ENCODE measurements at regions not wholly inside any gene's neighbourhood (a gene's known extent, or its start where the extent isn't known, plus 50 kb on each side); places are given as distances from the start of the nearest gene placed in this dataset.
A peak's percentile ranks its signal among the peaks of the same experiment; 100 is the strongest.
"Not testable (repeated sequence)": the region's sequence is repeated elsewhere in the genome, so short reads cannot be mapped to it uniquely, and the experiment has no call there.

DNA sequence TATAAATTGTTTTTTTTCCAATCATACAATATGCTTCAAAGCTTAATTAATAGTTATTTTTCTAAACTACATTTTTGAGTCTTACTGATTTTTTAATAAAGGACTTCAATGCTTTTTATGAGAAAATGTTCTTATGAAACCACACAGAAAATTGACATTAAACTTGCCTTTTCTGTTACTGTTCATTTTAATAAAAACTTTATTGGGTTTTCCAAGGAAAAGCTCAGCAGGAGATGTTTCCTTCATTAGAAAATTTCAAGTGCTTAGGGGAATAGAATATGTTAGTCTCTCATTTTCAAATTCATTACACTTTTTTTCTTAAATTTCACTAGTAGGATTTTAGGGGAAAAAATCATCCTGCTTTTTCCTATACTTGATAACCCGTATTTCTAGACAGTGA lies 711.4 kb downstream of the DIPK2A start:
- DNase-seq (ENCODE audit: low read depth in 1 of 2, low spot score in 1 of 2), result no peak
- TF ChIP-seq JUND (IDR thresholded peaks at IDR 0.05; ENCODE audit: low read depth), result no peak
- in situ Hi-C loops (cut with HindIII; ENCODE audit: low pct_unique_long_range_greater_than_20kb, low sequenced_read_pairs), result no loop called here

DNA sequence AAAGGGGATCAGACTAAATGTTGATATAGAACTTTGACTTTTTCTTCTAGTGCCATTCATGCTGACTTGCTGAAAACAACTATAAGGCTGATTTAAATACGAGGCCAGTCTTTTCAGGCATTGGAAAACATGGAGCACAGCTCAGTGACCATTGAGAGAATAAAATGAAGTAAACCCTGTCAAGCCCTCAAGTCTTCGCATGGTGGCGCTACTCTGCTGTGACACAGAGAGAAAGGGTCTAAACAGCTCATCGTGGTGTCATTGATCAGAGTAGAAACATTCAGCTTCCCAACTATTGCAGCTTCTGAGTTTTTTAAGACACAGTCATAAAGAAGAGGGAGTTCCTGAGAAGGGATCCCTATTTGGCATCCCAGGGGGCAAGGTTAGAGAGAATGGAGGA lies 716.2 kb downstream of the DIPK2A start:
- no peak for TF ChIP-seq JUND (IDR thresholded peaks at IDR 0.05; ENCODE audit: low read depth)
- DNase-seq (ENCODE audit: low read depth in 1 of 2, low spot score in 1 of 2), result peak in 1 of 2 experiments; percentile 69
- in situ Hi-C loops (cut with HindIII; ENCODE audit: low pct_unique_long_range_greater_than_20kb, low sequenced_read_pairs), result no loop called here

GRCh38 chr3:144692488-144692887 lies 720.9 kb downstream of the DIPK2A start:
- in situ Hi-C loops (cut with HindIII; ENCODE audit: low pct_unique_long_range_greater_than_20kb, low sequenced_read_pairs), result no loop called here
- no peak for TF ChIP-seq JUND (IDR thresholded peaks at IDR 0.05; ENCODE audit: low read depth)
- DNase-seq (ENCODE audit: low read depth in 1 of 2, low spot score in 1 of 2), result no peak

DNA sequence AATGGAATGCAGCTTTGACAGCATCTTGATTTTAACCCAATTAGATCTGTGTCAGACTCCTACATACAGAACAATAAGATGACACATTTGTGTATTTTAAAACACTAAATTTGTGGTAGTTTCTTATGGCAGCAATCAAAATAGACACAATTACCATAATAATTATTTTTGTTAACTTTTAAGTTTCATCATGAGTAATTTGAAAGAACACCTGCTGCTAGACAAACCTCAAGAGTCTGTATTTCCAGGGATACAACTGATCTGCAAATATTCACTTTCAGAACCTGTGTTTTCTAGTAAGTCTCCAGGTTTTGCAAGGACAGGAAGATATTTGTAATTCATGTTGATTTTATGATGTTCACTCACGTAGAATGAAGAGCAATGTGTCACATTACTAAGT lies 736.8 kb downstream of the DIPK2A start:
- no peak for TF ChIP-seq JUND (IDR thresholded peaks at IDR 0.05; ENCODE audit: low read depth)
- no peak for DNase-seq (ENCODE audit: low read depth in 1 of 2, low spot score in 1 of 2)
- in situ Hi-C loops (cut with HindIII; ENCODE audit: low pct_unique_long_range_greater_than_20kb, low sequenced_read_pairs), result no loop called here

- in situ Hi-C loops (cut with HindIII; ENCODE audit: low pct_unique_long_range_greater_than_20kb, low sequenced_read_pairs), result no loop called here
- no peak for TF ChIP-seq JUND (IDR thresholded peaks at IDR 0.05; ENCODE audit: low read depth)
- DNase-seq (ENCODE audit: low read depth in 1 of 2, low spot score in 1 of 2), result no peak
Measured at GRCh38 chr3:144737281-144737680, 765.7 kb downstream of the DIPK2A start.

DNA sequence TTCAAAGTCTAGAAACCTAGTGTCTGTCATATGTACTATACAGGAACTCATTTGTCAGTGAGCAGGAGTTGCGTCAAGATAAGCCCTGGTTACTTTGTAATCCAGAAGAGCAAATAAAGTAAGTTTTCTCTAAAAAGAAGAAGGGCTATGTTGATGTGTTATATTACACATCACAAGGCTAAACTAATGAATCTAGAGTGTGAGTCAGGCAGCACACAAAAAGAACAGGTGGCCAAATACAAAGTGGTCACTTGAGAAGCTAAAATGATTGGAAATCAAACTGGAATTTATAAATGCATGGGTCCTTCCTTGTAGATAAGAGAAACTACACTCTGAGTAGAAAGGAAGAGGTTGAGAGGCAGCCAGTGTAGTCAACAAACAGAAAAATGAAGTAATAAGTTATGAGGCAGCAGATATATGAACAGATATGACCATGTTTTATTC lies 771.6 kb downstream of the DIPK2A start:
- no peak for DNase-seq (ENCODE audit: low read depth in 1 of 2, low spot score in 1 of 2)
- TF ChIP-seq JUND (IDR thresholded peaks at IDR 0.05; ENCODE audit: low read depth), result no peak
- in situ Hi-C loops (cut with HindIII; ENCODE audit: low pct_unique_long_range_greater_than_20kb, low sequenced_read_pairs), result no loop called here

DNA sequence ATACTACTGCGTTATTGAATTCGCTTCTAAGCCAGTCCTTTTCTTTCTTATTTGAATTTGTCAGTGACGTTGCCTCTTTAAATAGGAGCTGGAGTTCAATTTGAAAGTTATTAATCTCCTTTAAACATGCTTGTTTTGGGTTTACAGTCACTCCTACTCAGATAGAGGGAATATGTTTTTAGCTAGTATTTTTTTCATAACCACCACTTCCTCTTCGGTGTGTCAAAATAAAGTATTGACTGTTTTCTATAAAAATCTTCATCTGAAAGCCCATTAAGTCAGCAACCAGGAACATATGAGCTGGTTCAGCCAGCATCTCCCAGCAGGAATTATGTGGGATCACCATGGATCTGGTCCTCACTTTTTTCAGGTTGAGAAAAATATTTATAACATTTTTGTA lies 772.9 kb downstream of the DIPK2A start:
- TF ChIP-seq JUND (IDR thresholded peaks at IDR 0.05; ENCODE audit: low read depth), result no peak
- in situ Hi-C loops (cut with HindIII; ENCODE audit: low pct_unique_long_range_greater_than_20kb, low sequenced_read_pairs), result no loop called here
- DNase-seq (ENCODE audit: low read depth in 1 of 2, low spot score in 1 of 2), result no peak

- TF ChIP-seq JUND (IDR thresholded peaks at IDR 0.05; ENCODE audit: low read depth), result no peak
- in situ Hi-C loops (cut with HindIII; ENCODE audit: low pct_unique_long_range_greater_than_20kb, low sequenced_read_pairs), result no loop called here
- DNase-seq (ENCODE audit: low read depth in 1 of 2, low spot score in 1 of 2), result no peak
Measured at GRCh38 chr3:144746631-144747030, 775.0 kb downstream of the DIPK2A start.

GRCh38 chr3:144749536-144750253 lies 778.1 kb downstream of the DIPK2A start:
- in situ Hi-C loops (cut with HindIII; ENCODE audit: low pct_unique_long_range_greater_than_20kb, low sequenced_read_pairs); DNase-seq (ENCODE audit: low read depth in 1 of 2, low spot score in 1 of 2): not testable (repeated sequence)

- no peak for TF ChIP-seq JUND (IDR thresholded peaks at IDR 0.05; ENCODE audit: low read depth)
- in situ Hi-C loops (cut with HindIII; ENCODE audit: low pct_unique_long_range_greater_than_20kb, low sequenced_read_pairs), result no loop called here
- peak in 1 of 2 experiments; percentile 3 for DNase-seq (ENCODE audit: low read depth in 1 of 2, low spot score in 1 of 2)
Measured at GRCh38 chr3:144754076-144754783, 782.6 kb downstream of the DIPK2A start.

GRCh38 chr3:144756704-144757440 lies 785.2 kb downstream of the DIPK2A start:
- no peak for DNase-seq (ENCODE audit: low read depth in 1 of 2, low spot score in 1 of 2)
- TF ChIP-seq JUND (IDR thresholded peaks at IDR 0.05; ENCODE audit: low read depth), result no peak
- in situ Hi-C loops (cut with HindIII; ENCODE audit: low pct_unique_long_range_greater_than_20kb, low sequenced_read_pairs), result no loop called here

DNA sequence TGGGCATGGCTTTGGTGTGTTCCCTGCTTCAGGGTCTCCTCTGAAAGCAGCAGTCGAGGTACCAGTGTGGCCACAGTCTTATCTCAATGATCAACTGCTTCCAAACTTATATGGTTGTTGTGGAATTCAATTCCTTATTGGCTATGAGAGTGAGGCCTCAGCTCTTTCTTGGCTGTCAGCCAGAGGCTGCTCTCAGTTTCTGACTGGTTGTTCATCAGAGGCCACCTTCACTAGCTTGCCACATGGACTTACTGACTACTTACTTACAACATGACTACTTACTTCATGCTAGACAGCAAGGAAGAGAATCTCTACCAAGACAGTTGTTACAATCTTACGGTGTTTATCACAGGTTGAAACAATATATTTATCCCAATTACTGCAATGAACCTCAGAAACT lies 789.2 kb downstream of the DIPK2A start:
- in situ Hi-C loops (cut with HindIII; ENCODE audit: low pct_unique_long_range_greater_than_20kb, low sequenced_read_pairs), result no loop called here
- TF ChIP-seq JUND (IDR thresholded peaks at IDR 0.05; ENCODE audit: low read depth), result no peak
- peak in 1 of 2 experiments; percentile 44 for DNase-seq (ENCODE audit: low read depth in 1 of 2, low spot score in 1 of 2)

GRCh38 chr3:144762091-144762490 lies 790.5 kb downstream of the DIPK2A start:
- TF ChIP-seq JUND (IDR thresholded peaks at IDR 0.05; ENCODE audit: low read depth), result no peak
- no peak for DNase-seq (ENCODE audit: low read depth in 1 of 2, low spot score in 1 of 2)
- in situ Hi-C loops (cut with HindIII; ENCODE audit: low pct_unique_long_range_greater_than_20kb, low sequenced_read_pairs), result no loop called here
